Left ventricle myocardium inferior (tissue), 1 donor: ENCODE measurements at regions not wholly inside any gene's neighbourhood (a gene's known extent, or its start where the extent isn't known, plus 50 kb on each side); places are given as distances from the start of the nearest gene placed in this dataset.
A peak's percentile ranks its signal among the peaks of the same experiment; 100 is the strongest.
"Not testable (repeated sequence)": the region's sequence is repeated elsewhere in the genome, so short reads cannot be mapped to it uniquely, and the experiment has no call there.

Experiments
- DNase-seq: peaks from one replicate; pipeline ENCODE4 v3.0.0-alpha.2; 2020
- H3K27ac ChIP-seq: fragments of 200-600 bp; replicated peaks from 2 replicates; pipeline ENCODE4 v1.8.0; 2021
- H3K27me3 ChIP-seq: fragments of 200-600 bp; 2 replicates; pipeline ENCODE4 v1.8.0; 2021; ENCODE audit warnings: low read depth
- H3K36me3 ChIP-seq: fragments of 200-600 bp; 2 replicates; pipeline ENCODE4 v1.8.0; 2021
- H3K4me1 ChIP-seq: fragments of 200-600 bp; 2 replicates; pipeline ENCODE4 v1.8.0; 2021
- H3K4me3 ChIP-seq: fragments of 200-600 bp; 2 replicates; pipeline ENCODE4 v1.8.0; 2021; ENCODE audit warnings: mild to moderate bottlenecking, moderate library complexity
- H3K9me3 ChIP-seq: fragments of 200-600 bp; replicated peaks from 2 replicates; pipeline ENCODE4 v1.8.0; 2021
- CTCF ChIP-seq: fragments of 200-600 bp; IDR thresholded peaks from 2 replicates; pipeline ENCODE4 v1.8.0; 2021; ENCODE audit warnings: antibody characterized with exemption, mild to moderate bottlenecking, borderline replicate concordance
- intact Hi-C: fragments of 100-400 bp; cut with micrococcal nuclease; formaldehyde crosslinking; loops from one replicate; pipeline ENCODE4 v1.11.0; 2022
- donor health status: DM: no; HTN: yes; CAD: no; lungs with severe emphysema.

GRCh38 chrX:140090800-140091124 is 125.4 kb upstream of the CXorf66 start:
- Histone ChIP-seq H3K4me3 (peak overlapping the region; percentile 60), H3K36me3 (no peaks in the 10 kb centered on the region), H3K27me3 (peaks cover 18% of the 10 kb centered on the region), H3K4me1 (peaks cover 3% of the 10 kb centered on the region), H3K9me3 (no peaks in the 10 kb centered on the region), H3K27ac (no peak overlapping the region)
- intact Hi-C loops, result no loop called here
- no peak for TF ChIP-seq CTCF
- DNase-seq, result no peak

DNA sequence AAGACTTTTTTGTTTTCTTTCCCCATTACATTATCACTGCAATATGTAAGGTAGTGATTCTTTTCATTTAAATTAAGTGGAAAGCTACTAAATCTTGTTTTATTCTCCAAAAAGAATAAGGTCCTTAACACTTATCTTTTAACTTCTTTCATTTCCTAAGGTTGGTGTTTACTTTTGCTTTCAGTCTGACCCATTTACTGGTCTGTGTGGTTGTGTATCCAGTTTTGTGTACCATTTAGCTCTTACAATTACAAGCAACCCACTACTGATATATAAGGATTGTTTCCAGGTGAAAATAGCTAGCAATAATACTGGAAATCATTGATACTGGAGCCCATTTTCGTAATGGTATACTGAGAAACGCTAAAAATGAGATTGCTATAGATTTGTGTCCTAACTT is 123.1 kb upstream of the CXorf66 start:
- no peak for DNase-seq
- Histone ChIP-seq H3K27me3 (peaks cover 14% of the 10 kb centered on the region), H3K4me3 (no peak overlapping the region), H3K4me1 (peaks cover 3% of the 10 kb centered on the region), H3K9me3 (no peaks in the 10 kb centered on the region), H3K27ac (no peak overlapping the region), H3K36me3 (no peaks in the 10 kb centered on the region)
- TF ChIP-seq CTCF, result no peak
- intact Hi-C loops, result no loop called here

- H3K36me3 ChIP-seq, result no peaks in the 10 kb centered on the region
- H3K4me1 ChIP-seq, result peaks cover 3% of the 10 kb centered on the region
- intact Hi-C loops, result no loop called here
- no peak overlapping the region for H3K27ac ChIP-seq
- H3K27me3 ChIP-seq, result peaks cover 9% of the 10 kb centered on the region
- TF ChIP-seq CTCF, result no peak
- H3K4me3 ChIP-seq, result no peak overlapping the region
- no peaks in the 10 kb centered on the region for H3K9me3 ChIP-seq
- no peak for DNase-seq
Measured at GRCh38 chrX:140087875-140088274, 122.6 kb upstream of the CXorf66 start.

- Histone ChIP-seq H3K36me3 (no peaks in the 10 kb centered on the region), H3K9me3 (no peaks in the 10 kb centered on the region), H3K27me3 (peaks cover 2% of the 10 kb centered on the region), H3K4me1 (peaks cover under 1% of the 10 kb centered on the region), H3K4me3 (no peak overlapping the region), H3K27ac (no peak overlapping the region)
- no peak for DNase-seq
- no peak for TF ChIP-seq CTCF
- intact Hi-C loops, result no loop called here
Measured at GRCh38 chrX:140086691-140087090, 121.4 kb upstream of the CXorf66 start.

DNA sequence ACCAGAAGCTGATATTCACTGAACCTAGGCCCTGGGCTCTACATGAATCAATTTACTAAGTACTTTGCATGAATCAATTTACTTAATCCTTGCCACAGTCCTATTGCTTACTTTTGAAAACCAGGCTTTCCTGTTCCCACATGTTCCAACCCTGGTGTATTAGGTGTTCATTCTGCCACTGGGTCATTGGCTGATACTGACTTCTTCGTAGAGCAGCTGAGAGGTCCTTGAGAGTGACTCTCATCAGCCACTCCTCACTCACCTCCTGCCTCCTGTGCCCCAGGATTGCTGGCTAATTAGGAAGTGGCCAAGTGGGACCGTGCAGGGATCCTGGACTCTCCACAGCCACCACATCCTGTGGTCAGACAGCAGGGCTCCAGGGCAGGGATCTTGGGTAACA is 109.5 kb upstream of the CXorf66 start:
- intact Hi-C loops, H3K9me3 ChIP-seq, H3K36me3 ChIP-seq, H3K27ac ChIP-seq, DNase-seq, H3K4me1 ChIP-seq, H3K4me3 ChIP-seq, H3K27me3 ChIP-seq: not testable (repeated sequence)

DNA sequence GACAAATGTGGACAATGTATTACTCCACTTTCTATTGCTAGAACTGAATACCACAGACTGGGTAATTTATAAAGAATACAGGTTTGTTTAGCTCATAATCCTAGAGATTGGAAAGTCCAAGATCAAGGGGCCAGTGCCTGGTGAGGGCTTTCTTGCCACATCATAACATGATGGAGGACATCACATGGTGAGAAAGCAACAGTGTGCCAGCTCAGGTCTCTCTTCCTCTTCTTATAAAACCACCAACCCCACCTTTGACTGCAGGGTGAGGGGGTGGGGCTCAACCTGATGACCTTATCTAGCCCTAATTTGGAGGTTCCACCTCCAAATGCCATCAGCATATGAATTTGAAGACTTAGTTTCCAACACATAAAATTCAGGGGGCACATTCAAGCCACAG is 105.7 kb upstream of the CXorf66 start:
- Histone ChIP-seq H3K4me3 (no peak overlapping the region), H3K9me3 (no peaks in the 10 kb centered on the region), H3K4me1 (no peaks in the 10 kb centered on the region), H3K36me3 (no peaks in the 10 kb centered on the region), H3K27ac (no peak overlapping the region), H3K27me3 (no peaks in the 10 kb centered on the region)
- TF ChIP-seq CTCF, result no peak
- DNase-seq, result no peak
- intact Hi-C loops, result no loop called here
